H54 (cell line): ENCODE measurements at regions not wholly inside any gene's neighbourhood (a gene's known extent, or its start where the extent isn't known, plus 50 kb on each side); places are given as distances from the start of the nearest gene placed in this dataset.
"Not testable (repeated sequence)": the region's sequence is repeated elsewhere in the genome, so short reads cannot be mapped to it uniquely, and the experiment has no call there.

Source experiments
- DNase-seq: peaks from one replicate; pipeline ENCODE4 v3.0.0; 2011; ENCODE audit warnings: low spot score, mixed read lengths; ENCODE audit not compliant: insufficient read length
- FAIRE-seq: peaks from 3 replicates; lab custom pipeline; 2011; peaks lifted over from hg19 to GRCh38; lab: Jason Lieb, UNC
- POLR2A ChIP-seq: IDR thresholded peaks from 2 replicates; pipeline ENCODE4 v1.6.1; 2011; ENCODE audit warnings: low read depth, mild to moderate bottlenecking, low read length

- no peak for TF ChIP-seq POLR2A
- DNase-seq = peak; percentile 55
- peak; percentile 84 for FAIRE-seq
Observed at GRCh38 chr2:234694244-234695013, 197.5 kb upstream of the ARL4C start.

- not testable (repeated sequence) for DNase-seq, FAIRE-seq
Observed at GRCh38 chr2:234693681-234694190, 196.9 kb upstream of the ARL4C start.

- not testable (repeated sequence) for DNase-seq, FAIRE-seq
Observed at GRCh38 chr2:234693191-234693590, 196.3 kb upstream of the ARL4C start.

GRCh38 chr2:234691968-234692955, 195.4 kb upstream of the ARL4C start:
- DNase-seq = no peak
- TF ChIP-seq POLR2A = no peak
- FAIRE-seq = no peak

- DNase-seq (no peak), FAIRE-seq (no peak)
- no peak for TF ChIP-seq POLR2A
Observed at GRCh38 chr2:234691214-234691575, 194.3 kb upstream of the ARL4C start.

- no peak for DNase-seq
- no peak for FAIRE-seq
- TF ChIP-seq POLR2A = no peak
Observed at GRCh38 chr2:234690569-234691213, 193.8 kb upstream of the ARL4C start.

- DNase-seq (no peak), FAIRE-seq (no peak)
- no peak for TF ChIP-seq POLR2A
Observed at GRCh38 chr2:234689911-234690379, 193.1 kb upstream of the ARL4C start.

- TF ChIP-seq POLR2A = no peak
- FAIRE-seq (no peak), DNase-seq (no peak)
Observed at GRCh38 chr2:234687718-234688475, 191.0 kb upstream of the ARL4C start.

- DNase-seq (no peak), FAIRE-seq (no peak)
- no peak for TF ChIP-seq POLR2A
Observed at GRCh38 chr2:234686088-234686890, 189.4 kb upstream of the ARL4C start.

GRCh38 chr2:234684466-234684865, 187.6 kb upstream of the ARL4C start:
- FAIRE-seq (no peak), DNase-seq (no peak)
- no peak for TF ChIP-seq POLR2A

GRCh38 chr2:234683950-234684349, 187.1 kb upstream of the ARL4C start:
- DNase-seq (no peak), FAIRE-seq (no peak)
- no peak for TF ChIP-seq POLR2A
